Keratinocyte (primary cell): ENCODE measurements at regions not wholly inside any gene's neighbourhood (a gene's known extent, or its start where the extent isn't known, plus 50 kb on each side); places are given as distances from the start of the nearest gene placed in this dataset.
A peak's percentile ranks its signal among the peaks of the same experiment; 100 is the strongest.

Source experiments
- DNase-seq: peaks from one replicate; pipeline ENCODE4 v3.0.0-alpha.2; 2011; ENCODE audit warnings: low read depth, missing footprints, low spot score
- FAIRE-seq: peaks from 2 replicates; lab custom pipeline; 2011; peaks lifted over from hg19 to GRCh38; lab: Jason Lieb, UNC
- H2AFZ ChIP-seq: 2 replicates; pipeline ENCODE4 v1.6.0; 2012; ENCODE audit warnings: low read length, control low read depth, inconsistent platforms; ENCODE audit not compliant: control insufficient read depth
- H3K27ac ChIP-seq: 2 replicates; pipeline ENCODE4 v1.5.1; 2011; ENCODE audit warnings: low read length; ENCODE audit not compliant: control insufficient read depth, insufficient read depth
- H3K27me3 ChIP-seq: 3 replicates; pipeline ENCODE4 v1.6.0; 2011; ENCODE audit warnings: low read length; ENCODE audit not compliant: control insufficient read depth, insufficient read depth; ENCODE audit errors: extremely low read depth
- H3K36me3 ChIP-seq, 2 experiments: 2 replicates in 1 of 2; 3 replicates in 1 of 2; pipeline ENCODE4 v1.5.1; 2011; ENCODE audit warnings: low read length in 2 of 2, mild to moderate bottlenecking in 1 of 2; ENCODE audit not compliant: control insufficient read depth in 2 of 2, insufficient read depth in 2 of 2; ENCODE audit errors: extremely low read depth in 1 of 2
- H3K4me1 ChIP-seq: 3 replicates; pipeline ENCODE4 v1.5.1; 2011; ENCODE audit warnings: low read length; ENCODE audit not compliant: control insufficient read depth, insufficient read depth; ENCODE audit errors: extremely low read depth
- H3K4me2 ChIP-seq: 3 replicates; pipeline ENCODE4 v1.6.0; 2011; ENCODE audit warnings: low read depth, low read length; ENCODE audit not compliant: control insufficient read depth, insufficient read depth; ENCODE audit errors: extremely low read depth
- H3K4me3 ChIP-seq, 3 experiments: fragments of 200-600 bp in 1 of 3; sonication (generic) in 1 of 3; 2 replicates in 2 of 3; 3 replicates in 1 of 3; pipeline ENCODE4 v1.5.1; 2011 to 2016; ENCODE audit warnings: low read length in 3 of 3, mild to moderate bottlenecking in 3 of 3, control low read depth in 2 of 3, inconsistent platforms in 1 of 3, low read depth in 1 of 3, mixed read lengths in 1 of 3, mixed run types in 1 of 3, moderate library complexity in 1 of 3; ENCODE audit not compliant: control insufficient read depth in 2 of 3, insufficient read depth in 2 of 3; ENCODE audit errors: extremely low read depth in 1 of 3
- H3K79me2 ChIP-seq: 2 replicates; pipeline ENCODE4 v1.6.0; 2012; ENCODE audit warnings: low read length; ENCODE audit not compliant: control insufficient read depth, insufficient read depth
- H3K9ac ChIP-seq: 3 replicates; pipeline ENCODE4 v1.6.0; 2011; ENCODE audit warnings: low read length; ENCODE audit not compliant: control insufficient read depth, insufficient read depth; ENCODE audit errors: extremely low read depth
- H3K9me1 ChIP-seq: 3 replicates; pipeline ENCODE4 v1.6.0; 2011; ENCODE audit warnings: low read length; ENCODE audit not compliant: control insufficient read depth, insufficient read depth; ENCODE audit errors: extremely low read depth
- H3K9me3 ChIP-seq: 2 replicates; pipeline ENCODE4 v1.5.1; 2012; ENCODE audit warnings: low read depth, low read length; ENCODE audit not compliant: control insufficient read depth
- H4K20me1 ChIP-seq: 3 replicates; pipeline ENCODE4 v1.6.0; 2011; ENCODE audit warnings: low read length; ENCODE audit not compliant: control insufficient read depth, insufficient read depth; ENCODE audit errors: extremely low read depth
- CTCF ChIP-seq, 3 experiments: IDR thresholded peaks in 1 of 3; conservative IDR thresholded peaks in 1 of 3; optimal IDR thresholded peaks in 1 of 3; 2 replicates in 2 of 3; 3 replicates in 1 of 3; pipeline versions ENCODE3 to v1.5.1; 2011; ENCODE audit warnings: low read length in 3 of 3, mild to moderate bottlenecking in 3 of 3, moderate library complexity in 2 of 3, control low read depth in 1 of 3, inconsistent platforms in 1 of 3; ENCODE audit not compliant: insufficient read depth in 2 of 3; ENCODE audit errors: extremely low read depth in 1 of 3
- EZH2 ChIP-seq: IDR thresholded peaks from one replicate; pipeline ENCODE4 v1.6.1; 2012; ENCODE audit warnings: inconsistent platforms, mild to moderate bottlenecking, low read length, moderate library complexity
- dilution Hi-C: fragments of 300-500 bp; cut with MboI; formaldehyde crosslinking; loops from one replicate; pipeline ENCODE4 v1.7.0; 2020; ENCODE audit warnings: low sequenced_read_pairs; ENCODE audit not compliant: extremely low pct_ligation_motif_present

GRCh38 chr5:38193015-38193581, 65.3 kb upstream of the EGFLAM start:
- no peaks in the 10 kb centered on the region for H3K36me3 ChIP-seq
- no peak overlapping the region for H2AFZ ChIP-seq
- peak; percentile 13 for DNase-seq
- no peaks in the 10 kb centered on the region for H3K79me2 ChIP-seq
- peak; percentile 36 for FAIRE-seq
- no peak for TF ChIP-seq EZH2
- peak; percentile 89 to 97 (median 91) for TF ChIP-seq CTCF (optimal IDR thresholded peaks at IDR 0.05 in 1 of 3, IDR thresholded peaks at IDR 0.05 in 1 of 3, conservative IDR thresholded peaks at IDR 0.05 in 1 of 3; ENCODE audit: extremely low read depth in 1 of 3, insufficient read depth in 2 of 3, low read length in 3 of 3)
- peaks cover 2% of the 10 kb centered on the region for H3K27me3 ChIP-seq
- H3K9ac ChIP-seq = no peak overlapping the region
- H3K4me2 ChIP-seq = no peak overlapping the region
- no peak overlapping the region for H3K27ac ChIP-seq
- dilution Hi-C loops = no loop called here
- no peak overlapping the region for H3K4me3 ChIP-seq
- H3K9me3 ChIP-seq = no peaks in the 10 kb centered on the region
- H3K9me1 ChIP-seq = no peaks in the 10 kb centered on the region
- H4K20me1 ChIP-seq = no peaks in the 10 kb centered on the region
- no peaks in the 10 kb centered on the region for H3K4me1 ChIP-seq

GRCh38 chr5:38191693-38192092, 66.7 kb upstream of the EGFLAM start:
- dilution Hi-C loops = no loop called here
- Histone ChIP-seq H3K9ac (no peak overlapping the region), H3K4me1 (no peaks in the 10 kb centered on the region), H4K20me1 (no peaks in the 10 kb centered on the region), H3K79me2 (no peaks in the 10 kb centered on the region), H3K4me2 (no peak overlapping the region), H3K9me1 (no peaks in the 10 kb centered on the region), H2AFZ (no peak overlapping the region), H3K9me3 (no peaks in the 10 kb centered on the region), H3K4me3 (no peak overlapping the region), H3K27ac (no peak overlapping the region), H3K36me3 (no peaks in the 10 kb centered on the region), H3K27me3 (peaks cover 2% of the 10 kb centered on the region)
- FAIRE-seq = no peak
- no peak for TF ChIP-seq EZH2
- TF ChIP-seq CTCF (optimal IDR thresholded peaks at IDR 0.05 in 1 of 3, IDR thresholded peaks at IDR 0.05 in 1 of 3, conservative IDR thresholded peaks at IDR 0.05 in 1 of 3; ENCODE audit: extremely low read depth in 1 of 3, insufficient read depth in 2 of 3, low read length in 3 of 3) = peak in 1 of 3 experiments; percentile 5
- DNase-seq = no peak
